GM23338 (cell line): ENCODE measurements at regions not wholly inside any gene's neighbourhood (a gene's known extent, or its start where the extent isn't known, plus 50 kb on each side); places are given as distances from the start of the nearest gene placed in this dataset.

ENCODE experiments used
- ATAC-seq: fragments of 200-7000 bp; cut with Tn5 transposase; 3 replicates; pipeline ENCODE4 v1.9.1; 2020
- DNase-seq: peaks from one replicate; pipeline ENCODE4 v3.0.0-alpha.2; 2015; ENCODE audit warnings: low spot score
- H2AFZ ChIP-seq: fragments of 200-600 bp; sonication (generic); 2 replicates; pipeline ENCODE4 v1.8.0; 2016; ENCODE audit warnings: antibody characterized with exemption, mild to moderate bottlenecking, moderate library complexity
- H3F3A ChIP-seq: fragments of 200-600 bp; sonication (generic); replicated peaks from 2 replicates; pipeline ENCODE4 v1.8.0; 2017; ENCODE audit warnings: antibody characterized with exemption, mixed run types, low read depth
- H3K27ac ChIP-seq: fragments of 200-600 bp; sonication (generic); 2 replicates; pipeline ENCODE4 v1.6.1; 2016; ENCODE audit warnings: low read depth
- H3K27me3 ChIP-seq: fragments of 200-600 bp; sonication (generic); 2 replicates; pipeline ENCODE4 v1.8.0; 2016; ENCODE audit warnings: mild to moderate bottlenecking, mixed run types, moderate library complexity; ENCODE audit not compliant: insufficient read depth
- H3K36me3 ChIP-seq: fragments of 200-600 bp; sonication (generic); 2 replicates; pipeline ENCODE4 v1.8.0; 2016; ENCODE audit warnings: mild to moderate bottlenecking; ENCODE audit not compliant: insufficient read depth
- H3K4me1 ChIP-seq: fragments of 200-600 bp; sonication (generic); 2 replicates; pipeline ENCODE4 v1.8.0; 2016; ENCODE audit warnings: mild to moderate bottlenecking, moderate library complexity; ENCODE audit not compliant: insufficient read depth
- H3K4me2 ChIP-seq: fragments of 200-600 bp; sonication (generic); 2 replicates; pipeline ENCODE4 v1.7.1; 2017; ENCODE audit warnings: mixed run types
- H3K4me3 ChIP-seq: fragments of 200-600 bp; sonication (generic); 2 replicates; pipeline ENCODE4 v1.6.1; 2016; ENCODE audit warnings: mixed run types
- H3K79me2 ChIP-seq: fragments of 200-600 bp; sonication (generic); replicated peaks from 2 replicates; pipeline ENCODE4 v1.8.0; 2017; ENCODE audit warnings: mild to moderate bottlenecking; ENCODE audit not compliant: insufficient read depth
- H3K9me2 ChIP-seq: fragments of 200-600 bp; sonication (generic); 2 replicates; pipeline ENCODE4 v1.8.0; 2017; ENCODE audit not compliant: insufficient read depth
- H4K20me1 ChIP-seq: fragments of 200-600 bp; sonication (generic); replicated peaks from 2 replicates; pipeline ENCODE4 v1.8.0; 2017; ENCODE audit warnings: mild to moderate bottlenecking; ENCODE audit not compliant: insufficient read depth
- H3K27ac Mint-ChIP-seq: 2 replicates; pipeline ENCODE4 v1.8.0; 2020; ENCODE audit warnings: inconsistent platforms, mild to moderate bottlenecking, moderate library complexity, mixed read lengths
- H3K27me3 Mint-ChIP-seq: 3 replicates; pipeline ENCODE4 v1.8.0; 2022; ENCODE audit warnings: low read depth, mild to moderate bottlenecking, moderate library complexity, mixed read lengths, inconsistent platforms; ENCODE audit not compliant: insufficient read depth, poor library complexity
- H3K36me3 Mint-ChIP-seq: 3 replicates; pipeline ENCODE4 v1.8.0; 2021; ENCODE audit warnings: low read depth, mild to moderate bottlenecking, inconsistent platforms, moderate library complexity, mixed read lengths
- H3K4me1 Mint-ChIP-seq: 3 replicates; pipeline ENCODE4 v1.8.0; 2020; ENCODE audit warnings: mild to moderate bottlenecking, inconsistent platforms, mixed read lengths
- H3K4me3 Mint-ChIP-seq: 3 replicates; pipeline ENCODE4 v1.8.0; 2021; ENCODE audit warnings: moderate library complexity, mild to moderate bottlenecking, inconsistent platforms, mixed read lengths
- H3K9me3 Mint-ChIP-seq: 3 replicates; pipeline ENCODE4 v1.8.0; 2020; ENCODE audit warnings: moderate library complexity, mild to moderate bottlenecking, inconsistent platforms, mixed read lengths
- CREB1 ChIP-seq: fragments of 250-450 bp; sonication (Bioruptor Pico); IDR thresholded peaks from 2 replicates; pipeline ENCODE4 v1.5.0; 2020; ENCODE audit warnings: low read depth, mild to moderate bottlenecking, moderate library complexity
- EZH2phosphoT487 ChIP-seq: fragments of 200-600 bp; sonication (generic); IDR thresholded peaks from one replicate; pipeline ENCODE4 v1.8.1; 2018; ENCODE audit warnings: antibody characterized with exemption; ENCODE audit not compliant: unreplicated experiment
- JUNB ChIP-seq: IDR thresholded peaks from one replicate; pipeline ENCODE4 v1.6.1; 2016; ENCODE audit warnings: antibody characterized with exemption; ENCODE audit not compliant: unreplicated experiment
- NANOG ChIP-seq: IDR thresholded peaks from 2 replicates; pipeline ENCODE4 v1.6.1; 2016; ENCODE audit warnings: antibody characterized with exemption, borderline replicate concordance
- ZNF462 ChIP-seq: fragments of 250-450 bp; sonication (Bioruptor Pico); IDR thresholded peaks from 2 replicates; pipeline ENCODE4 v1.5.0; 2020; ENCODE audit warnings: mild to moderate bottlenecking, moderate library complexity

GRCh38 chr7:32223071-32223650 lies 153.0 kb upstream of the PDE1C start:
- no peaks in the 10 kb centered on the region for H3K27me3 ChIP-seq
- DNase-seq (no peak), ATAC-seq (no peak)
- no peaks in the 10 kb centered on the region for H4K20me1 ChIP-seq
- Mint-ChIP-seq H3K27me3 (peaks cover 2% of the 10 kb centered on the region), H3K4me1 (no peaks in the 10 kb centered on the region), H3K36me3 (no peaks in the 10 kb centered on the region), H3K9me3 (peaks cover 3% of the 10 kb centered on the region; the same call in 2 of the 3 replicates), H3K27ac (no peak overlapping the region), H3K4me3 (no peak overlapping the region)
- no peaks in the 10 kb centered on the region for H3K79me2 ChIP-seq
- no peaks in the 10 kb centered on the region for H3K9me2 ChIP-seq
- no peak overlapping the region for H3K4me3 ChIP-seq
- H2AFZ ChIP-seq: no peak overlapping the region
- H3K4me1 ChIP-seq: no peaks in the 10 kb centered on the region
- no peaks in the 10 kb centered on the region for H3K36me3 ChIP-seq
- TF ChIP-seq JUNB: no peak
- TF ChIP-seq EZH2phosphoT487: no peak
- no peak for TF ChIP-seq CREB1 (CRISPR knock-in tag)
- TF ChIP-seq ZNF462 (CRISPR knock-in tag): no peak
- H3F3A ChIP-seq: no peaks in the 10 kb centered on the region
- H3K4me2 ChIP-seq: no peak overlapping the region
- no peak overlapping the region for H3K27ac ChIP-seq

- no peak for DNase-seq
- no peaks in the 10 kb centered on the region for H3K79me2 ChIP-seq
- no peak overlapping the region for H3K4me2 ChIP-seq
- no peaks in the 10 kb centered on the region for H3K9me2 ChIP-seq
- no peak overlapping the region for H3K4me3 ChIP-seq
- H3K27me3 ChIP-seq: no peaks in the 10 kb centered on the region
- H3K36me3 Mint-ChIP-seq: no peaks in the 10 kb centered on the region
- no peaks in the 10 kb centered on the region for H3K9me3 Mint-ChIP-seq
- no peak for ATAC-seq
- no peaks in the 10 kb centered on the region for H4K20me1 ChIP-seq
- no peaks in the 10 kb centered on the region for H3K4me1 Mint-ChIP-seq
- H3K4me1 ChIP-seq: no peaks in the 10 kb centered on the region
- H3K36me3 ChIP-seq: no peaks in the 10 kb centered on the region
- H3K27ac ChIP-seq: no peak overlapping the region
- no peak overlapping the region for H3K4me3 Mint-ChIP-seq
- H3F3A ChIP-seq: no peaks in the 10 kb centered on the region
- peaks cover 2% of the 10 kb centered on the region for H3K27me3 Mint-ChIP-seq
- no peak overlapping the region for H3K27ac Mint-ChIP-seq
- H2AFZ ChIP-seq: no peak overlapping the region
- TF ChIP-seq NANOG (no peak), ZNF462 (CRISPR knock-in tag) (no peak), JUNB (no peak)
These were observed 152.2 kb upstream of the PDE1C start for GRCh38 chr7:32222251-32222900.
